Urinary bladder (tissue), 3 donors: ENCODE measurements at regions not wholly inside any gene's neighbourhood (a gene's known extent, or its start where the extent isn't known, plus 50 kb on each side); places are given as distances from the start of the nearest gene placed in this dataset.
"Not testable (repeated sequence)": the region's sequence is repeated elsewhere in the genome, so short reads cannot be mapped to it uniquely, and the experiment has no call there.

Experiments used
- DNase-seq: peaks from one replicate; pipeline ENCODE4 v3.0.0-alpha.2; 2015; ENCODE audit errors: extremely low spot score
- H3K27ac ChIP-seq: one replicate; pipeline ENCODE4 v1.5.1; 2013; ENCODE audit warnings: low read depth, mild to moderate bottlenecking, moderate library complexity
- H3K36me3 ChIP-seq: one replicate; pipeline ENCODE4 v1.6.1; 2013; ENCODE audit warnings: mild to moderate bottlenecking, moderate library complexity; ENCODE audit not compliant: insufficient read depth
- H3K4me1 ChIP-seq: one replicate; pipeline ENCODE4 v1.6.1; 2013; ENCODE audit warnings: mild to moderate bottlenecking, moderate library complexity; ENCODE audit not compliant: insufficient read depth
- H3K4me3 ChIP-seq: one replicate; pipeline ENCODE4 v1.5.1; 2013; ENCODE audit warnings: low read depth, low read length
- WGBS: extraction: QIAGEN DNeasy Blood & Tissue Kit; methylation state at CpG from one replicate; pipeline ENCODE4 v1.1.7; 2013; 5-methylcytosine and 5-hydroxymethylcytosine counted together
- donor health status: healthy with polysubstance abuse.
- donor health status: healthy.

DNA sequence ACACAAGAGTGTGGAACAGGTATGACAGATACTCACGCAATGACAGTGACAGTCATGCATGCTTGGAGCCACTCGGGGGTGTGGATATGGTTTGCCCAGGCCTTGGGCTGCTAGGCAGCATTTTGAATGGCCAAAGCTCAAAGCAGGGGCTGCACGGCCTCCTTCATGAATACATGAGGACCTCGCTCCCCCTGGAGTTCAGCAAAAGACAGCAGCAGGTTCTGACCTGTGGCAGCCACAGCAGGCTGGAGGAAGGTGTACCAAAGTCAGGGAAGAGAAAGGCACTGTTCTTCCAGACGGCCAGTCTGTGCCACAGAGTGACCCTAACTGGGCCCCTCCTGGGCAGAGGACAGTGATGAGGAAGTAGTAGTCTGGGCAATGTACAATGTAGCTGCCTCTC is 88.2 kb upstream of the C2CD4B start:
- WGBS = 77% methylated on average over 5 of the region's 5 CpGs
- no peak for DNase-seq
- Histone ChIP-seq H3K36me3 (no peaks in the 10 kb centered on the region), H3K27ac (no peak overlapping the region), H3K4me3 (no peak overlapping the region), H3K4me1 (no peaks in the 10 kb centered on the region)

DNA sequence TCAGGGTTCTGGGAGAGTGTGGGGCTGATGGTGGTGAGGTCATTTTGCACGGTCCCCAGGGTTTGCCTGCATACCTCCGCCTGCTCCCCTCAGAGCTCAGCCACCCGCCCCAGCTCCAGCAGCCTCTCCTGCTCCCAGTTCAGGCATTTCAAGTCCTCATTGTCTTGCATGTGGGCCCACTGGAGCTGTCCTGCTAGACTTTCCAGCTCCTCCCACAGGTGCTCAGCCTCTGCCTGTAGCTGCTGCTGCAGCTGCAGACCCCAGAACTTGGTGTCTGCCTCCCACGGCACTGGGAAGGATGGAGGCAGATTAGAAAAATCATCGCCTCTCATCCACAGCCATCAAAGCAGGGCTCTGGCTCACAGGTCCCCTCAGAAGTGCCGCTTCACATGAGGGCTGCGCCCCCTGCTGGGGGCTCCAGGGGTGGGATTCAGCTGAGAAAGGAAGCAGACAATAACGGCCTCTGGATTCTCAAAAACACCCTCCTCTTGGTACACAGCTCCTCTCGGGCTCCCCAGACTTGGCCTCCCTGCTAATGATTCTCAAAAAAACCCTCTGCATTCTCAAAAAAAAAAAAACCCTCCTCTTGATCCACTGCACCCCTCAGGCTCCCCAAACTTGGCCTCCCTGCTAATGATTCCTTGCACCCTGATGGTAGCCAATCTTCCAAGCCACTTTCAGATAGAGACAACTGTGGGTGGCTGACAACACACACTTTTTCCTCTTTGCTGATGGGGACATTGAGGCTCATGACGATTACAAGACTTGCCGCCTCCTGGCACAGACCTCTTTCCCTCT is 89.3 kb upstream of the C2CD4B start:
- peak; percentile 6 for DNase-seq
- H3K4me1 ChIP-seq = no peaks in the 10 kb centered on the region
- H3K27ac ChIP-seq = no peak overlapping the region
- WGBS = 47% methylated on average over 11 of the region's 11 CpGs
- no peak overlapping the region for H3K4me3 ChIP-seq
- H3K36me3 ChIP-seq = no peaks in the 10 kb centered on the region

DNA sequence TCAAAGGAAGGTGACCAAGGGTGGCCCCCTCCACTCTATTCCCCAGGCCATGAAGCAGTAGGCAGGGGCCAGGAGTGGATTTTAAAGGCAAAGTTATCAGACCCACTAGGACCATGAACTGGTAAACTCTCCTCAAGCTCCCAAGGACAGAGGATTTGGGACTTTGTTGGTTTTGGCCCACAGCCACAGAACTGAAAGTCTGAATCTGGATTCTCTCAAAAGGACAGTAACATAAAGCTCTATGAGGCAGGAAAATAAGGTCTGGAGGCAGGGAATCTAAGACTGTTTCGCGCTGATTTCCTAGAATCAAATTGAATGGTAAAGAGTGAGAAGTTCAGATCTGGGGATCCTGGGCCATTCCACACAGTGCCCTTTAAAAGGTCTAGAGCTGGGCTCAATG is 91.3 kb upstream of the C2CD4B start:
- not testable (repeated sequence) for H3K36me3 ChIP-seq, H3K4me1 ChIP-seq, DNase-seq, H3K4me3 ChIP-seq, H3K27ac ChIP-seq
- 51% methylated on average over 2 of the region's 2 CpGs for WGBS

DNA sequence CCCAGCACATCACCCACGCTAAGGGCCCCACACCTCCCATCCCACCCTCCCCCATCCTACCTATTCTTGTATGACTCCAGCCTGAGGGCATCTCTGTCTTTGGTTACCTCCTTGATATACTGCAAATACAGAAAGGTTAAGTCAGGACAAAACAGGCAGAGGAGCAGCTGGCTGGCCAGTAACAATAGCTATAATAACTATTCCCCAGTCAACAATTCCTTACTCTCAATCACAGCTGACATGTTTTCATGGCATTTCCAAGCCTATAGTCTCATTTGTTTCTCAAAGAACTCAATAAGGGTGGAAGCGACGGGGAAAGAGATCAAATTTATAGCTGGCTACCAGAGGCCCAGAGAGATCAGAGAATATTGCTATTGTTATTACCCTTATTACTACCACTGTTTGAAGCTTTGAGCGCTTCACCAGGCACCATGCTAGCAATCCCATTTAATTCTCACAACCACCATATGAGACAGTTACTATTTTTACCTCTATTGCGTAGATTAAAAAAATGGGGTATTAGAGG is 93.0 kb upstream of the C2CD4B start:
- WGBS = 93% methylated on average over 5 of the region's 5 CpGs
- no peak for DNase-seq

DNA sequence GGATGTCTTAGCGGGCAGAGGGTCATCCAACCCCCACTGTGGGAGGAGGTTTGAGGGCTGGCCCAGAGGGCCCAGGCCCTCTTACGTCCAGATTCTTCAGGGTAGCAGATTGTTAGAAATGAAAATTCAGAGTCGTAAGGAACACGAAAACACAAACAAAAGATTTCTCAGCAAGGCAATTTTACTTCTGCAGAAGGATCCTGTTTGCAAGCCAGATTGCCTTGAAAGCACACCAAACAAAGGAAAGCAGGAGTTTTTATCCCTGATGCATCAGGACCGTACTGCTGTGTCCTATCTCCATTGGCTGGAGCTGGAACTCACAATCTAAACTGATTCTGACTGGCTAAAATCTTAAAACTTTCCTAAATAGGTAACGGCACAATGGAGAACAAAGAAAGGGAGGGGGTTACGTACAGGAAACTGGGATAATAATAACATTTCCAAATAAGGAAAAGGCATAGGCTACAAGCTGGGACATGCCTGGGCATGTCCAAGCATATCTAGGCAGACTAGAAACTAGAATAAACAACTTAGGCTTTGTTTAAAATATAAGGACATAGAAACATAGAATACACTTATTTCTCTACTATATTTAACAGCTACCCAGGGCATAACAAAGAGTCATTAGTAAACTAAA is 97.3 kb upstream of the C2CD4B start:
- no peak overlapping the region for H3K27ac ChIP-seq
- no peaks in the 10 kb centered on the region for H3K36me3 ChIP-seq
- DNase-seq = no peak
- no peaks in the 10 kb centered on the region for H3K4me1 ChIP-seq
- WGBS = 90% methylated on average over 7 of the region's 7 CpGs
- no peak overlapping the region for H3K4me3 ChIP-seq

More for the DNA sequence above, 93.0 kb upstream of the C2CD4B start:
- Histone ChIP-seq H3K27ac (no peak overlapping the region), H3K4me1 (no peaks in the 10 kb centered on the region), H3K4me3 (no peak overlapping the region), H3K36me3 (no peaks in the 10 kb centered on the region)

DNA sequence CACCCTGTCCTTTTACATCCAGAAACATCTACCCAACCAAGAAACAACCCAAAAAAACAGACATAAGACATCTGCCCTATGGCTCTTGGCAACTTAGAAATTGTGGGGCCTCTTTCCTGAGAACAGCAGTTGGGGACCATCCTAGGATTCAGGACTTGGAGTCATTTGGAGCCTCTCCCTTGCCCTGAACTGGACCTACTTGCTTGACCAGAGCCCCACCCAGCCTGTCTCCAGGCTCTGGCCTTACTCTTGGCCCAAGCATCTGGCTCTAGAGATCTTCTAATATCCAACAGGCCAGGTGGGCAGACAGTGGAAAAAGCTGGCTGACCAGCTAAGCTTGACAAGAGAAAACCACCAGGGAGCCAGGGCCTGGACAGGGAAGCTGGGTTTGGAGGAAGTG is 99.1 kb upstream of the C2CD4B start:
- Histone ChIP-seq H3K36me3 (no peaks in the 10 kb centered on the region), H3K27ac (no peak overlapping the region), H3K4me3 (no peak overlapping the region), H3K4me1 (no peaks in the 10 kb centered on the region)
- DNase-seq = no peak

DNA sequence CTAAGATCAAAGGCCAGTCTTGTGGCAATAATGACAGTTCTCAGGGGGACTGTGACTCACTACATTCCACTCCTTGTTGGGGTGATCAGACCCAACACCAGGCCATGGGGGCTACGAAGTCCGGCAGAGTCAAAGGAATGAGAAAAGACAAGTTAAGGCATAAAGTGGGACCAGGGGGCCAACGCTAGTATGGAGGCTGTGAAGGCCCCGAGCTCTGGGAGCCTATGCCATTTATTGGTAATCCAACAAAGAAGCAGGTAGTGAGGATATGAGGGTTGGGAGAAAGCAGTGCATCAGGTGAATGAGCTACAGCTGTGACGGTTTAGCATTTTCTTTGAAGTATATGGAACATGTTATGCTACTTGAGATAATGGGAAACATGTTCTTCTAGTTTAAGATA is 104.4 kb upstream of the C2CD4B start:
- H3K27ac ChIP-seq = no peak overlapping the region
- no peaks in the 10 kb centered on the region for H3K36me3 ChIP-seq
- no peak for DNase-seq
- no peaks in the 10 kb centered on the region for H3K4me1 ChIP-seq
- 91% methylated on average over 5 of the region's 5 CpGs for WGBS
- no peak overlapping the region for H3K4me3 ChIP-seq

DNA sequence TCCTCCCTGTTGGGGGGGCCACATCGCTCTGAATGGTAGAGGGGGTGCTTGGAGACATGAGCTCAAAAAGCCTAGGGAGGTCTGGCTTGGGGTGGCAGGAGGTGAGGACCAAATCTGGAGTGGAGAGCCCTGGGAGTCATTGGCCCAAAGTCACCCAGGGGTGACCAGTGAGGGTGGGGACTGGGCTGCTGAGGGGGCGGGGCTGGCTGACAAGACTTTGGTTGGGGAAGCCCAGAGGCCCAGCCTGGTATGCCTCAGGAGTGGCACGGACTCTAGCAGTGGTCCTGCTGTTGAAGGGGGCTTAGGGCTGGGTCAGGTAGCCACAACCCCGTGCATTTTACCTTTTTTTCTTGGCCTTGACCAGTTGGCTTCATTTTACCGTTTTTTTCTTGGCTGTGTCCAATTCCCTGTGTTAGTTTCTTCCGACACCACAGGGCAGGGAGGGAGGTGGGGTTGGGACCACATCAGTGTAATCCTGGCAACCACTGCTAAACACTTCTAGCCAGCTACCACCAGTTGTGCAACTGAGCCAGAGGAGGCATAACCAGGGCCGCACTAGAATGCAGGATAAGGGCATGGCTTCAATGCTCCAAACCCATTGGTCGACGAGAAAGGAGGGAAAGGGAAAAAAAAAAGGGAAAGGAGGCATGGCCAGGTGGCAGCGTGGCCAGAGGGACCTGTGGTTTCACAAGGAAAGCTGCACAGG is 105.3 kb upstream of the C2CD4B start:
- Histone ChIP-seq H3K4me1 (no peaks in the 10 kb centered on the region), H3K4me3 (no peak overlapping the region), H3K36me3 (no peaks in the 10 kb centered on the region), H3K27ac (no peak overlapping the region)
- WGBS = 83% methylated on average over 10 of the region's 10 CpGs
- no peak for DNase-seq

DNA sequence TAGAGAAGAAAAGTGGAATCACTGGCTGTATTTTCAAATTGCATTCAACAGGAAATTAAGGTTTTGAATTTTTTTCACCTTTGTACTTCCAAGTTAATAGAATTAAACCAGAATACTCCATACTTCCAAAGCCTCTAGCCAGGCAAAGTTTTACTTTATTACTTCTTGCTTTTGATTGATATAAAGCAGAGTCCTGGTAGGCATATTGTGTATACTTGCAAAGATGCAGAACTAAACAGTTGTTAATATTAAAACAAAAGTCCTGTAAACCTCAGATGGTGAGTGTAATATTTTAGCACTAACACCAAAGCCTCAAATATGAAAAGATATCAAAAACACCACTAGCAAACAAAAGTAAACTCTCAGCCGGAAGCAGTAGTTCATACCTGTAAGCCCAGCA is 107.2 kb upstream of the C2CD4B start:
- H3K36me3 ChIP-seq = no peaks in the 10 kb centered on the region
- no peak overlapping the region for H3K4me3 ChIP-seq
- no peaks in the 10 kb centered on the region for H3K4me1 ChIP-seq
- DNase-seq = no peak
- WGBS = 82% methylated on average over 1 of the region's 1 CpG
- H3K27ac ChIP-seq = no peak overlapping the region

DNA sequence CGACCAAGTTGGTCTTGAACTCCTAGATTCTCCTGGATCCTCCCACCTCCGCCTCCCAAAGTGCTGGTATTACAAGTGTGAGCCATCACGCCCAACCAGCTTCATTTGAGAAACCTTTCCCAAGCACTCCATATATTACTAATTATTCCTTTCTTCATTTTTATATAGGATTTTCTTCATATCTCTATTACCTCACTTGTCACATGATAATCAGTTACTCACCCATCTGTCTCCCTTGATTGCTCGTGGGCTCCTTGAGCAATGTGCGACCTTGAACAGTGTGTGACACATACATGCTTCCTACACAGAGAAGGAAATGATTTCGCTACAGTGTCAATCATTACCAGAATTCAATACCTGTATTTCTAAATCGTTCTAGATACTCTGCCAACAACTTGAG is 110.7 kb upstream of the C2CD4B start:
- no peaks in the 10 kb centered on the region for H3K4me1 ChIP-seq
- DNase-seq = no peak
- H3K36me3 ChIP-seq = no peaks in the 10 kb centered on the region
- H3K27ac ChIP-seq = no peak overlapping the region
- H3K4me3 ChIP-seq = no peak overlapping the region
- WGBS = 74% methylated on average over 7 of the region's 7 CpGs

DNA sequence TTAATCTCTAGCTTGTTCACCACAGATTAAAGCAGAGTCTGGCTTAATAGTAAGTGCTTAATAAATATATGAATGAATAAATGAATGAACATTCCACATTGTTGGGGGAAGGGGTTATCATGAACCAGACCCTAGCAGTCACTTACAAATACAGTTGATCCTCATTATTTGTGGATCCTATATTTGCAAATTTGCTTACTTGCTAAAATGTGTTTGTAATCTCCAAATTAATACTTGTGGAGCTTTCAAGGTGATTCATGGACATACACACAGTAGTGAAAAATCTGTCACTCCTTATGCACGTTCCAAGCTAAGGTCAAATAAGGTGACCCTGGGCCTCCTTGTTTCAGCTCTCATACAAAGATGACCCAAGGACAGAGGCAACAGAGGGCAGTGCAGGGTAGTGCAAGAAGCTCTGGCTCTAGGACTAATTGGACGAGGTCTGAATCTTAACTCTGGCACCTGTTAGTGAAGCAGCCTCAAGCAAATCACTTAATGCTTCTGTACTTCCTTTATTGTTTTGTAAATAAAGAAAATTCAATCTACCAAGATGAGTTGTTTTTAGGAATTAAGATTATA is 112.8 kb upstream of the C2CD4B start:
- Histone ChIP-seq H3K27ac (no peak overlapping the region), H3K36me3 (no peaks in the 10 kb centered on the region), H3K4me1 (no peaks in the 10 kb centered on the region), H3K4me3 (no peak overlapping the region)
- DNase-seq = no peak
- 70% methylated on average over 2 of the region's 2 CpGs for WGBS

DNA sequence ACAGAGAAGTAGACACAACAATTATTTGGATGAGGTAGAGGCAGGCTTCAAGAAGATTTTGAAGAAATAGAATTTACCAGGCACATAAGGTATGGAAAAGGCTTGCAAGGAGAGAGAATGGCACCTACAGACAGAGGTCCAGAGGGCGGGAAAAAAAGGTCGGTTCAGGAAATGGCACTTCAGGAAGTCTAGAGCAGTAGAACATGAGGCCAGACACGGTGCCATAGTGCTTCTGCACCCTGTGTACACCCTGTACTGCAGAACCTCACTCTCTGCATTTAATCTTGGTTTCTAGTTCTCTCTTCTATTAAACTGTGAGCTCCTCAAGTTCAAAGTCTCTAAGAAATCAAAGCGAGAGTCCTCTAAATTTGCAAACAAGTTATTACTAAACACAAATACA is 113.4 kb upstream of the C2CD4B start:
- WGBS = 80% methylated on average over 4 of the region's 4 CpGs
- no peak for DNase-seq
- no peaks in the 10 kb centered on the region for H3K36me3 ChIP-seq
- no peak overlapping the region for H3K4me3 ChIP-seq
- no peaks in the 10 kb centered on the region for H3K4me1 ChIP-seq
- no peak overlapping the region for H3K27ac ChIP-seq

DNA sequence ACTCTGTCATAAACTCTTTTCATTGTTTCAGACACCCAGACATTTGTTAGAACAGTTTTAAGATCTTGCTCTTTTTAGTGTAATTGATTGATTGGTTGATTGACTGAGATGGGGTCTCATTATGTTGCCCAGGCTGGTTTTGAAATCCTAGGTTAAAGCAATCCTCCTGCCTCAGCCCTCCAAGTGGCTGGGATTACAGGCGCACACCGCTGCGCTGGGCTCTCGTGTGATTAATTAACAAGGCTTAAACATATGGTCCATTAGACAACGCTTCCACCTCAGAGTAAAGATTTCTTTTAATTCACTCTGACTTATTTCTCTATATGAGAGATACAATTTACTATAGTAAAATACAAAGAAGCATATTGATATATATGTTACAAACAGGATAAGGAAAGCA is 114.0 kb upstream of the C2CD4B start:
- Histone ChIP-seq H3K4me1 (no peaks in the 10 kb centered on the region), H3K27ac (no peak overlapping the region), H3K4me3 (no peak overlapping the region), H3K36me3 (no peaks in the 10 kb centered on the region)
- DNase-seq = no peak
- 71% methylated on average over 5 of the region's 5 CpGs for WGBS

DNA sequence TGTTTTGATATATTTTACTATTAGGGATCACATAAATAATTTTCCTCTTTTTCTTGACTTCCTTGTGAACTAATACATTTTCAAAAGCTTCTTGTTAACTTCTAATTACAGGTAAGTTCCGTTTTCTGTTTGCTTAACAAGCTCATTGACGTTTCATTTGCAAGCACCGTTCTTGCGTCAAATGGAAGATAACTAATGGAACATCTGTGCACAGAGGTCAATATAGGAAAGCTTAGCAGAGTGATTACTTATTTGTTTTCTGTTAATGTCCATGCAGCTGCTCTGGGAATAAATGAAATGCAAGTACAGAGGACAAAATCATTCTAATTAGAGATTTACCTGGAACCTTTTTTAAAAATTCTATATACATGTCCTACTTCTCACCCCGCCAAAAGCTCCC is 115.5 kb upstream of the C2CD4B start:
- no peak overlapping the region for H3K4me3 ChIP-seq

More for the DNA sequence above, 115.5 kb upstream of the C2CD4B start:
- DNase-seq = no peak
- Histone ChIP-seq H3K36me3 (no peaks in the 10 kb centered on the region), H3K4me1 (no peaks in the 10 kb centered on the region), H3K27ac (no peak overlapping the region)
- 81% methylated on average over 5 of the region's 5 CpGs for WGBS
